A549 (cell line): ENCODE measurements at regions not wholly inside any gene's neighbourhood (a gene's known extent, or its start where the extent isn't known, plus 50 kb on each side); places are given as distances from the start of the nearest gene placed in this dataset.

ENCODE experiments used
- ATAC-seq, 2 experiments: fragments of 200-7000 bp in 1 of 2; fragments of >200 bp in 1 of 2; cut with Nextera tagmentation in 1 of 2; cut with Tn5 transposase in 1 of 2; 3 replicates each; pipeline versions ENCODE4 v1.8.0 to v1.9.1; 2018 to 2020; ENCODE audit warnings: mild to moderate bottlenecking in 1 of 2, moderate library complexity in 1 of 2
- CTCF ChIA-PET: fragments of 300-600 bp; sonication (Branson Sonifier 250); formaldehyde crosslinking; extraction: SDS; loops from one replicate; lab custom pipeline; 2021; ENCODE audit warnings: antibody characterized with exemption, inconsistent platforms; lab: Yijun Ruan, JAX
- POLR2A ChIA-PET: fragments of 350-600 bp; formaldehyde crosslinking; extraction: SDS; loops from one replicate; lab custom pipeline; 2021; ENCODE audit warnings: antibody characterized with exemption, inconsistent platforms; lab: Yijun Ruan, JAX
- DNase-seq, 2 experiments: peaks; one replicate each; pipeline versions ENCODE4 v3.0.0 to v3.0.0-alpha.2; 2011 to 2016; ENCODE audit warnings: low read depth in 1 of 2, low spot score in 1 of 2
- FAIRE-seq: peaks from 2 replicates; lab custom pipeline; 2011; peaks lifted over from hg19 to GRCh38; lab: Jason Lieb, UNC
- H3K27ac ChIP-seq, 2 experiments: fragments of >200 bp; sonication (Bioruptor Twin); formaldehyde crosslinking; 3 replicates each; pipeline ENCODE4 v1.5.1; 2016 to 2017
- H3K4me1 ChIP-seq: fragments of >200 bp; sonication (Bioruptor Twin); formaldehyde crosslinking; 3 replicates; pipeline ENCODE4 v1.6.1; 2016
- H3K4me2 ChIP-seq: fragments of >200 bp; sonication (Bioruptor Twin); formaldehyde crosslinking; 3 replicates; pipeline ENCODE4 v1.6.1; 2016
- H3K4me3 ChIP-seq: fragments of >200 bp; sonication (Bioruptor Twin); formaldehyde crosslinking; 3 replicates; pipeline ENCODE4 v1.5.1; 2016
- H3K9me3 ChIP-seq: fragments of >200 bp; sonication (Bioruptor Twin); formaldehyde crosslinking; 3 replicates; pipeline ENCODE4 v1.6.1; 2016
- BHLHE40 ChIP-seq: IDR thresholded peaks from 2 replicates; pipeline ENCODE4 v1.6.1; 2012; ENCODE audit warnings: low read depth, low read length, inconsistent platforms
- CBX2 ChIP-seq: fragments of 200-600 bp; sonication (generic); IDR thresholded peaks from 2 replicates; pipeline ENCODE4 v1.6.1; 2016; ENCODE audit warnings: low read depth, mild to moderate bottlenecking, borderline replicate concordance
- CBX8 ChIP-seq: fragments of 200-600 bp; sonication (generic); IDR thresholded peaks from 2 replicates; pipeline ENCODE4 v1.6.1; 2016
- CHD2 ChIP-seq: fragments of 150-350 bp; IDR thresholded peaks from 2 replicates; pipeline ENCODE4 v1.6.1; 2014; ENCODE audit warnings: low read length; ENCODE audit not compliant: partially characterized antibody
- ELK1 ChIP-seq: fragments of 150-350 bp; IDR thresholded peaks from 2 replicates; pipeline ENCODE4 v1.6.1; 2014; ENCODE audit warnings: low read depth, mild to moderate bottlenecking, low read length
- FOSB ChIP-seq: fragments of 250-450 bp; sonication (Bioruptor Pico); IDR thresholded peaks from 2 replicates; pipeline ENCODE4 v1.5.0; 2020; ENCODE audit warnings: mild to moderate bottlenecking, moderate library complexity
- FOSL2 ChIP-seq, 2 experiments: fragments of 450-650 bp in 1 of 2; fragments of >200 bp in 1 of 2; sonication (Bioruptor Twin) in 1 of 2; formaldehyde crosslinking; IDR thresholded peaks; 2 replicates each; pipeline versions ENCODE4 v1.5.0 to v1.6.1; 2016 to 2020; ENCODE audit warnings: mild to moderate bottlenecking in 1 of 2, moderate library complexity in 1 of 2
- GATA3 ChIP-seq: IDR thresholded peaks from 2 replicates; pipeline ENCODE4 v1.6.1; 2012; ENCODE audit warnings: borderline replicate concordance
- HOXB13 ChIP-seq: fragments of 250-450 bp; sonication (Bioruptor Pico); IDR thresholded peaks from 2 replicates; pipeline ENCODE4 v1.5.0; 2020; ENCODE audit warnings: low read depth, mild to moderate bottlenecking, moderate library complexity
- JUN ChIP-seq, 2 experiments: fragments of >200 bp; sonication (Bioruptor Twin); formaldehyde crosslinking; IDR thresholded peaks; 2 replicates in 1 of 2; 3 replicates in 1 of 2; pipeline ENCODE4 v1.6.1; 2016 to 2017
- KDM1A ChIP-seq: fragments of 200-600 bp; sonication (generic); IDR thresholded peaks from 2 replicates; pipeline ENCODE4 v1.6.1; 2016; ENCODE audit warnings: low read depth, mild to moderate bottlenecking
- KDM5A ChIP-seq: fragments of 200-600 bp; sonication (generic); IDR thresholded peaks from 2 replicates; pipeline ENCODE4 v1.6.1; 2016; ENCODE audit warnings: antibody characterized with exemption, mild to moderate bottlenecking
- MAFK ChIP-seq: fragments of 450-650 bp; IDR thresholded peaks from 2 replicates; pipeline ENCODE4 v1.6.1; 2014; ENCODE audit not compliant: partially characterized antibody
- MYC ChIP-seq: IDR thresholded peaks from 2 replicates; pipeline ENCODE4 v1.6.1; 2012; ENCODE audit warnings: mild to moderate bottlenecking, inconsistent platforms, low read length, improper control_type of control experiment, borderline replicate concordance
- NFE2L2 ChIP-seq: fragments of 150-350 bp; conservative IDR thresholded peaks from 2 replicates; pipeline ENCODE4 v1.6.1; 2014; ENCODE audit warnings: low read length
- NR3C1 ChIP-seq: fragments of >200 bp; sonication (Bioruptor Twin); formaldehyde crosslinking; IDR thresholded peaks from 3 replicates; pipeline ENCODE4 v1.6.1; 2017
- POLR2AphosphoS2 ChIP-seq: conservative IDR thresholded peaks from 2 replicates; pipeline ENCODE4 v1.6.1; 2012; ENCODE audit warnings: low read length, improper control_type of control experiment, inconsistent platforms
- RCOR1 ChIP-seq: fragments of 150-350 bp; IDR thresholded peaks from 2 replicates; pipeline ENCODE4 v1.6.1; 2014; ENCODE audit warnings: antibody characterized with exemption, low read length, low read depth
- RNF2 ChIP-seq: fragments of 200-600 bp; sonication (generic); IDR thresholded peaks from 2 replicates; pipeline ENCODE4 v1.6.1; 2016; ENCODE audit warnings: low read depth, mild to moderate bottlenecking, antibody characterized with exemption, moderate library complexity, borderline replicate concordance
- ZFP36 ChIP-seq: fragments of 450-650 bp; IDR thresholded peaks from 2 replicates; pipeline ENCODE4 v1.6.1; 2014; ENCODE audit warnings: borderline replicate concordance; ENCODE audit not compliant: partially characterized antibody
- ZNF302 ChIP-seq: fragments of 250-450 bp; sonication (Bioruptor Pico); IDR thresholded peaks from 2 replicates; pipeline ENCODE4 v1.9.0; 2021; ENCODE audit warnings: inconsistent platforms, mild to moderate bottlenecking, moderate library complexity
- WGBS: methylation state at CpG from one replicate; pipeline ENCODE4 v1.1.6; 2017; ENCODE audit errors: missing lambda C conversion rate; 5-methylcytosine and 5-hydroxymethylcytosine counted together
- TF ChIP-seq, protein P1 (sequence below): fragments of >200 bp; sonication (Bioruptor Twin); formaldehyde crosslinking; IDR thresholded peaks from 3 replicates; pipeline ENCODE4 v1.6.1; 2016
- TF ChIP-seq, protein P2 (sequence below): IDR thresholded peaks from 2 replicates; pipeline ENCODE4 v1.6.1; 2012

GRCh38 chr1:226475142-226475511, 67.2 kb upstream of the PARP1 start:
- H3K9me3 ChIP-seq: no peaks in the 10 kb centered on the region
- FAIRE-seq (no peak), ATAC-seq (no peak), DNase-seq (no peak)
- 32% methylated on average over 6 of the region's 6 CpGs for WGBS
- no peak overlapping the region for H3K27ac ChIP-seq
- H3K4me3 ChIP-seq: no peak overlapping the region
- no peak overlapping the region for H3K4me2 ChIP-seq
- ChIA-PET CTCF (interaction anchor here (1.0 kb wide), 1 partner anchor 72 kb away, joined by 3 read pairs; no protein-coding TSS in a partner anchor), POLR2A (no interaction called here)
- H3K4me1 ChIP-seq: no peaks in the 10 kb centered on the region
- TF ChIP-seq KDM1A (no peak), RNF2 (no peak), HOXB13 (no peak)

GRCh38 chr1:226476066-226476465, 68.2 kb upstream of the PARP1 start:
- no peak for FAIRE-seq
- POLR2A ChIA-PET: no interaction called here
- H3K4me3 ChIP-seq: no peak overlapping the region

DNA sequence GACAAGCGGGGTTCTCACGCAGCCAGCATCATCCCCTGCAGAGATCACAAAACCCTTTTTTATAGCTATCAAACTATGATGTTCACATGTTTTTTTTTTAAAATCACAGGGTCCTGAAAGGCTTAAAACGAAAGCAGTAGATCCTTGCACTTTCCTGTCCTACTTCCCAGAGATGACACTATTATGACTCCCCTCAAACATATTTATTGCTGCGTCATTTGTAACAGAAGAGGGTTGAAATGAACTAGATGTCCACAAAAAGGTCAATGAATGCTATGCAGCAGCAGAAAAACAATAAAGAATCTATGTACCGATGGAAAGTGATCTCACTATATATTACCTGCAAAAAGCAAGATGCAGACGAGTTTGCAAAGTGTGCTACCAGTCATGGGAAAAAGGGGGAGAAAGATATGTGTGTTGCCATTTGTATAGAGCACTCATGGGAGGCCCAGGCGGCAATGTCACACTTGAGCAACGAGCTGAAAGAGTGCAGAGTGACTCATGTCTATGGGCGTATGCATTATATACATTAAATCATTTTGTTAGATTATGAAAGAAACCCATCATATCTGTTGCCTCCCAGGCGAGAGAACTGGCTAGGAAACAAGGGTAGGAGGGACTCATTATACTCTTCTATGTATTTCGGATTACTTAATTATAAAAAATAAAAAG, 68.9 kb upstream of the PARP1 start:
- no peaks in the 10 kb centered on the region for H3K9me3 ChIP-seq
- peak in 1 of 2 experiments; percentile 13 for DNase-seq
- 0 out of 6 replicates have a peak, but pooled peaks of 1 of the 2 experiments have one; percentile 40 for ATAC-seq
- WGBS: 59% methylated on average over 11 of the region's 11 CpGs
- POLR2A ChIA-PET: no interaction called here
- H3K27ac ChIP-seq: no peak overlapping the region
- FAIRE-seq: no peak
- TF ChIP-seq GATA3 (no peak), CHD2 (no peak), RCOR1 (no peak), JUN (IDR thresholded peaks at IDR 0.05) (no peak), MYC (no peak), KDM5A (no peak), ZFP36 (no peak), RNF2 (no peak), POLR2AphosphoS2 (no peak), CBX8 (no peak), FOSB (CRISPR knock-in tag) (no peak), CBX2 (no peak), NR3C1 (no peak)
- TF ChIP-seq, protein P1, sequence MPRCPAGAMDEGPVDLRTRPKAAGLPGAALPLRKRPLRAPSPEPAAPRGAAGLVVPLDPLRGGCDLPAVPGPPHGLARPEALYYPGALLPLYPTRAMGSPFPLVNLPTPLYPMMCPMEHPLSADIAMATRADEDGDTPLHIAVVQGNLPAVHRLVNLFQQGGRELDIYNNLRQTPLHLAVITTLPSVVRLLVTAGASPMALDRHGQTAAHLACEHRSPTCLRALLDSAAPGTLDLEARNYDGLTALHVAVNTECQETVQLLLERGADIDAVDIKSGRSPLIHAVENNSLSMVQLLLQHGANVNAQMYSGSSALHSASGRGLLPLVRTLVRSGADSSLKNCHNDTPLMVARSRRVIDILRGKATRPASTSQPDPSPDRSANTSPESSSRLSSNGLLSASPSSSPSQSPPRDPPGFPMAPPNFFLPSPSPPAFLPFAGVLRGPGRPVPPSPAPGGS: no peak
- H3K4me2 ChIP-seq: no peak overlapping the region
- CTCF ChIA-PET: no interaction called here
- no peak overlapping the region for H3K4me3 ChIP-seq
- no peaks in the 10 kb centered on the region for H3K4me1 ChIP-seq

More at GRCh38 chr1:226476066-226476465, 68.2 kb upstream of the PARP1 start:
- Histone ChIP-seq H3K27ac (no peak overlapping the region), H3K9me3 (no peaks in the 10 kb centered on the region), H3K4me1 (no peaks in the 10 kb centered on the region), H3K4me2 (no peak overlapping the region)
- CTCF ChIA-PET: interaction anchor here (1.0 kb wide), 1 partner anchor 71 kb away, joined by 3 read pairs; no protein-coding TSS in a partner anchor
- DNase-seq (no peak), ATAC-seq (no peak)
- no peak for TF ChIP-seq RNF2
- no peak for TF ChIP-seq MAFK
- no peak for TF ChIP-seq HOXB13
- TF ChIP-seq, protein P2, sequence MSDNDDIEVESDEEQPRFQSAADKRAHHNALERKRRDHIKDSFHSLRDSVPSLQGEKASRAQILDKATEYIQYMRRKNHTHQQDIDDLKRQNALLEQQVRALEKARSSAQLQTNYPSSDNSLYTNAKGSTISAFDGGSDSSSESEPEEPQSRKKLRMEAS: no peak
- no peak for TF ChIP-seq BHLHE40
- no peak for TF ChIP-seq MYC
- TF ChIP-seq NFE2L2: no peak
- TF ChIP-seq NR3C1: no peak
- no peak for TF ChIP-seq FOSL2 (IDR thresholded peaks at IDR 0.05)
- no peak for TF ChIP-seq FOSL2 (CRISPR knock-in tag; IDR thresholded peaks at IDR 0.05)
- no peak for TF ChIP-seq KDM1A
- TF ChIP-seq ELK1: no peak
- TF ChIP-seq FOSB (CRISPR knock-in tag): no peak
- no peak for TF ChIP-seq ZNF302 (CRISPR knock-in tag)
- no peak for TF ChIP-seq POLR2AphosphoS2
- 67% methylated on average over 4 of the region's 5 CpGs for WGBS
